ENCODE measurements at regions not wholly inside any gene's neighbourhood (a gene's known extent, or its start where the extent isn't known, plus 50 kb on each side); places are given as distances from the start of the nearest gene placed in this dataset.
"Not testable (repeated sequence)": the region's sequence is repeated elsewhere in the genome, so short reads cannot be mapped to it uniquely, and the experiment has no call there.

GRCh38 chr7:115289971-115290370 is 368.1 kb downstream of the MDFIC start:
- Histone ChIP-seq H3K4me3 (ENCODE audit: low read length in 2 of 2) (no peak overlapping the region), H3K9me3 (ENCODE audit: control insufficient read depth in 2 of 2, low read length in 2 of 2) (no peaks in the 10 kb centered on the region), H3K9ac (ENCODE audit: low read length in 2 of 2) (no peak overlapping the region), H3K36me3 (ENCODE audit: control insufficient read depth in 2 of 2, insufficient read depth in 2 of 2, low read length in 2 of 2) (no peaks in the 10 kb centered on the region), H3K27me3 (ENCODE audit: control insufficient read depth in 1 of 2, insufficient read depth in 2 of 2, low read length in 2 of 2) (no peaks in the 10 kb centered on the region), H3K4me1 (ENCODE audit: control insufficient read depth, insufficient read depth, low read length) (no peaks in the 10 kb centered on the region), H3K27ac (ENCODE audit: low read length) (no peak overlapping the region)

DNA sequence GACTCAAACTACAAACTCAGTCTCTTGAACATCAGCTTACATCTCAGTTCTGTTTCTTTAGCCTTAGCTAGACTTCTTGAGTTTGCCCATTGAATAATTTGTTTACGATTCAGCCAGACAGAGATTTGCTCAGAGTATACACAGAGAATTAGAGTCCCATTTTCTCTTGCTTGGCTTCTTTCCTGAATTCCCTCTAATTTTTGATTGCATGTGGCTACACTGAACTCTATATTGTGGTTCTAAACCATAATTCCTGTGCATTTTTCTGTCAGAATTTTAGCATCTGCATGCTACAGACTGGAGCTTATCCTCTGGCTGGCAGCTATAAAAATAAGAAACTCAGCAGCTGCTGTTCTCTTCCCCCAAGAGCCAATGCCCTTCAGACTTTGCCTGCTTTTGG is 354.9 kb downstream of the MDFIC start:
- Histone ChIP-seq H3K27me3 (ENCODE audit: control insufficient read depth in 1 of 2, insufficient read depth in 2 of 2, low read length in 2 of 2) (no peaks in the 10 kb centered on the region), H3K36me3 (ENCODE audit: control insufficient read depth in 2 of 2, insufficient read depth in 2 of 2, low read length in 2 of 2) (no peaks in the 10 kb centered on the region), H3K4me1 (ENCODE audit: control insufficient read depth, insufficient read depth, low read length) (no peaks in the 10 kb centered on the region), H3K9me3 (ENCODE audit: control insufficient read depth in 2 of 2, low read length in 2 of 2) (no peaks in the 10 kb centered on the region), H3K4me3 (ENCODE audit: low read length in 2 of 2) (no peak overlapping the region), H3K9ac (ENCODE audit: low read length in 2 of 2) (no peak overlapping the region), H3K27ac (ENCODE audit: low read length) (no peak overlapping the region)

DNA sequence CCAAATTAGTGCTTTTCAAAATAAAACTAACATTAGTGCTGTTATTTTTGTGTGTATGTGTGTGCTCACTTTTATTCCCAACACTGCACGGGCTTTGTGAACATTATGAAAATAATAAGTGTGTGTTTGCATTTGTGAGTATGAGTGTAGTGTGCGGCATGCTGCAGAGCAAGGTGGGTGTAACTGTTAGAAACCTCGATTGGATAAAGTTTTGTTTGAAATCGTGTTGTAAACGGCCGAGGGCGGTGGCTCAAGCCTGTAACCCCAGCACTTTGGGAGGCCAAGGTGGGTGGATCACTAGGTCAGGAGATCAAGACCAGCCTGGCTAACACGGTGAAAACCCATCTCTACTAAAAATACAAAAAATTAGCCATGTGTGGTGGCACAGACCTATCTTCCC is 352.0 kb downstream of the MDFIC start:
- H3K4me1 ChIP-seq (ENCODE audit: control insufficient read depth, insufficient read depth, low read length); H3K27me3 ChIP-seq (ENCODE audit: control insufficient read depth in 1 of 2, insufficient read depth in 2 of 2, low read length in 2 of 2); H3K4me3 ChIP-seq (ENCODE audit: low read length in 2 of 2); H3K36me3 ChIP-seq (ENCODE audit: control insufficient read depth in 2 of 2, insufficient read depth in 2 of 2, low read length in 2 of 2); H3K9me3 ChIP-seq (ENCODE audit: control insufficient read depth in 2 of 2, low read length in 2 of 2); H3K27ac ChIP-seq (ENCODE audit: low read length); H3K9ac ChIP-seq (ENCODE audit: low read length in 2 of 2): not testable (repeated sequence)

DNA sequence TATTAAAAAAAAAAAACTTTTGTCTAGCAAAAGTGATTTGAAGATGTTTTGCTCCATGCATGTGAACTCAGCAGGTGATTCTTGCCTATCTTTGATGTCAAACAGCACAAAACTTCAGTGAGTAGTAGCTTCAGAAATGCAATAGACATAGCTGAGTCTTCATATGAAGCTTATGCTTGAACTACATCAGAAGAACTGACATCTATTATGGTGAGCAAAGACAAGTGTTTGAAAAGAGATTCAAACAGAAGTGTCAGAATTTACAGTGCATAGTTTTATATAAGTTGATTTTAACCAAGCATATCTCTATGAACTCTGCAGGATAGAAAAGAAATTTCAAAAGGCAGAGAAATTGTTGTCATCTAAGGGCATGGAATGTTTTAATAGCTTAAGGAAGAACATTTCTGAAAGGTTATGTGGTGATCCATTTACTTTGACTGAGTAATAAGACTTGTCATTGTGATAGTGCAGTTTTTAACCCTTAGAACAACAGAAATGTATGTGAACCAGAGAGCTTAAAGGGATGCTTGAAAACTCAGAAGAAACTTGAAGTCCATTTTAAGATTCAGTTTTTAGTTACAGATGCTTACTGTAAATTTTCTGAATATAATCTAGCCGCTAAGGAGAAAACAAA is 351.4 kb downstream of the MDFIC start:
- Histone ChIP-seq H3K27ac (ENCODE audit: low read length) (no peak overlapping the region), H3K9me3 (ENCODE audit: control insufficient read depth in 2 of 2, low read length in 2 of 2) (no peaks in the 10 kb centered on the region), H3K4me1 (ENCODE audit: control insufficient read depth, insufficient read depth, low read length) (no peaks in the 10 kb centered on the region), H3K27me3 (ENCODE audit: control insufficient read depth in 1 of 2, insufficient read depth in 2 of 2, low read length in 2 of 2) (no peaks in the 10 kb centered on the region), H3K9ac (ENCODE audit: low read length in 2 of 2) (no peak overlapping the region), H3K4me3 (ENCODE audit: low read length in 2 of 2) (no peak overlapping the region), H3K36me3 (ENCODE audit: control insufficient read depth in 2 of 2, insufficient read depth in 2 of 2, low read length in 2 of 2) (no peaks in the 10 kb centered on the region)

DNA sequence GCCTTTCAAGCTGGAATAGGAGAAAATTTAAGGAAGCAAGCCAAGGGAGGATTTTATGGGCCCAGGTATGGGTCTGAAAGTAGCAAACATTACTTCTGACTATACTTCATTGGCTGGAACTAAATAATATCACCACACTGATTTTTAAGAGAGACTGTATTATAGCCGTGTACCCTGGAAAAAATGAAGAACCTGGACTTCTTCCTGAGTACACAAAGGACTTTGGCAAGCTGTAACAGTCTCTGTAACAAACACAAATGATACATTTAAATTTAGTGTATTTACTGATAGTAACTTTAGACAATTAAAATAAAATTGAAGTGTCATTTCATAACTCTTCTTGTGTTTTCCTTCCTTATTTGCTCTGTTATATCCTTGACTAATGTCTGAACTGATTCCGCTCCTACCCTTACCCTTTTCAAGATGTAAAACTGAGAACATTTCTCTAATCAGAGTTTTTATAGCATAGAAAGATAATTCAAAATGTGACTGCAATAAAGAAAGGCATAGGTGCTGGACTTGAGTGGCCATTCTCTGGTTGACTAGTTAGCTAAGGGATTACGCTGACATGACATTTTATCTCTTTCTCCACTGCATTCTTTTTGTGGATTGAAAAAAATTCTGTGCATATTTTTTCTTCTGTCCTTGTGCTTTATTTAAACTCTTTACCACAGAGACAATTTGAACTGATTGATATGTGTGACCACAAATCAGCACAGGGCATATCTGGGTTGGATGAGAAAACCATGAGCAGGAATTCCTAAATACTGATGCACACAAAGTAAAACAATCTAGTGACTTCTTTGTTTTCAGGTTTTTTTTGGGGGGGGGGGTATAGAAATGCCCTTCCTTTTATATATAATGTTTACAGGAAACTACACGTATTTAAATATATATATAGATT is 349.7 kb downstream of the MDFIC start:
- Histone ChIP-seq H3K36me3 (ENCODE audit: control insufficient read depth in 2 of 2, insufficient read depth in 2 of 2, low read length in 2 of 2) (no peaks in the 10 kb centered on the region), H3K4me3 (ENCODE audit: low read length in 2 of 2) (no peak overlapping the region)

GRCh38 chr7:115269486-115269885 is 347.6 kb downstream of the MDFIC start:
- H3K36me3 ChIP-seq (ENCODE audit: control insufficient read depth in 2 of 2, insufficient read depth in 2 of 2, low read length in 2 of 2): no peaks in the 10 kb centered on the region
- no peak overlapping the region for H3K9ac ChIP-seq (ENCODE audit: low read length in 2 of 2)
- H3K4me3 ChIP-seq (ENCODE audit: low read length in 2 of 2): no peak overlapping the region
- no peaks in the 10 kb centered on the region for H3K27me3 ChIP-seq (ENCODE audit: control insufficient read depth in 1 of 2, insufficient read depth in 2 of 2, low read length in 2 of 2)
- no peaks in the 10 kb centered on the region for H3K9me3 ChIP-seq (ENCODE audit: control insufficient read depth in 2 of 2, low read length in 2 of 2)
- H3K27ac ChIP-seq (ENCODE audit: low read length): no peak overlapping the region
- no peaks in the 10 kb centered on the region for H3K4me1 ChIP-seq (ENCODE audit: control insufficient read depth, insufficient read depth, low read length)

More for the DNA sequence above, 349.7 kb downstream of the MDFIC start:
- H3K27ac ChIP-seq (ENCODE audit: low read length): no peak overlapping the region
- H3K4me1 ChIP-seq (ENCODE audit: control insufficient read depth, insufficient read depth, low read length): no peaks in the 10 kb centered on the region
- no peak overlapping the region for H3K9ac ChIP-seq (ENCODE audit: low read length in 2 of 2)
- H3K9me3 ChIP-seq (ENCODE audit: control insufficient read depth in 2 of 2, low read length in 2 of 2): no peaks in the 10 kb centered on the region
- H3K27me3 ChIP-seq (ENCODE audit: control insufficient read depth in 1 of 2, insufficient read depth in 2 of 2, low read length in 2 of 2): no peaks in the 10 kb centered on the region

- no peak overlapping the region for H3K4me3 ChIP-seq (ENCODE audit: low read length in 2 of 2)
- no peaks in the 10 kb centered on the region for H3K4me1 ChIP-seq (ENCODE audit: control insufficient read depth, insufficient read depth, low read length)
- H3K27ac ChIP-seq (ENCODE audit: low read length): no peak overlapping the region
- H3K36me3 ChIP-seq (ENCODE audit: control insufficient read depth in 2 of 2, insufficient read depth in 2 of 2, low read length in 2 of 2): no peaks in the 10 kb centered on the region
- no peaks in the 10 kb centered on the region for H3K27me3 ChIP-seq (ENCODE audit: control insufficient read depth in 1 of 2, insufficient read depth in 2 of 2, low read length in 2 of 2)
- no peak overlapping the region for H3K9ac ChIP-seq (ENCODE audit: low read length in 2 of 2)
- H3K9me3 ChIP-seq (ENCODE audit: control insufficient read depth in 2 of 2, low read length in 2 of 2): no peaks in the 10 kb centered on the region
Measured at GRCh38 chr7:115267503-115267902, 345.6 kb downstream of the MDFIC start.

GRCh38 chr7:115260381-115260780 is 338.5 kb downstream of the MDFIC start:
- Histone ChIP-seq H3K4me1 (ENCODE audit: control insufficient read depth, insufficient read depth, low read length) (no peaks in the 10 kb centered on the region), H3K4me3 (ENCODE audit: low read length in 2 of 2) (no peak overlapping the region), H3K36me3 (ENCODE audit: control insufficient read depth in 2 of 2, insufficient read depth in 2 of 2, low read length in 2 of 2) (no peaks in the 10 kb centered on the region), H3K27me3 (ENCODE audit: control insufficient read depth in 1 of 2, insufficient read depth in 2 of 2, low read length in 2 of 2) (no peaks in the 10 kb centered on the region), H3K27ac (ENCODE audit: low read length) (no peak overlapping the region), H3K9ac (ENCODE audit: low read length in 2 of 2) (no peak overlapping the region), H3K9me3 (ENCODE audit: control insufficient read depth in 2 of 2, low read length in 2 of 2) (no peaks in the 10 kb centered on the region)

DNA sequence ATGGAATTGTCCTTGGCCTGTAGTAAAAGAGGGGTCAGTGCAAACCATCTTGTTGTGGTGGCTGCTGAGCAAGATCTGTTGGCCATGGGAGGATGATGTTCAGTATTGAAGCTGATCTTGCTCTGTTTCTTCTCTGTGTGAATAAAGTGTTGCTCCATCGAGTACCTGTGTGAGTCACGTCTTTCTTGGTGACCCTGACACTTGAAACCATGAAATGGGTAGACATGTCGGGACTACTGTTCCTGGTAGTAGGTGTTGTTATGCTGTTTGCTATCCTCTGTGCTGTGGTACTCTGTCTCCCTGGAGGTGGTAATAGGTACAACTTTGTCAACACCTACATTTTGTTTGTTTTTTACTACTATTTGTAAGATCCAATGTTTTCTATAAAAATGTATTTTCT is 330.6 kb downstream of the MDFIC start:
- H3K9me3 ChIP-seq (ENCODE audit: control insufficient read depth in 2 of 2, low read length in 2 of 2): no peaks in the 10 kb centered on the region
- no peaks in the 10 kb centered on the region for H3K27me3 ChIP-seq (ENCODE audit: control insufficient read depth in 1 of 2, insufficient read depth in 2 of 2, low read length in 2 of 2)
- H3K36me3 ChIP-seq (ENCODE audit: control insufficient read depth in 2 of 2, insufficient read depth in 2 of 2, low read length in 2 of 2): no peaks in the 10 kb centered on the region
- H3K27ac ChIP-seq (ENCODE audit: low read length): no peak overlapping the region
- no peak overlapping the region for H3K9ac ChIP-seq (ENCODE audit: low read length in 2 of 2)
- no peak overlapping the region for H3K4me3 ChIP-seq (ENCODE audit: low read length in 2 of 2)
- no peaks in the 10 kb centered on the region for H3K4me1 ChIP-seq (ENCODE audit: control insufficient read depth, insufficient read depth, low read length)

DNA sequence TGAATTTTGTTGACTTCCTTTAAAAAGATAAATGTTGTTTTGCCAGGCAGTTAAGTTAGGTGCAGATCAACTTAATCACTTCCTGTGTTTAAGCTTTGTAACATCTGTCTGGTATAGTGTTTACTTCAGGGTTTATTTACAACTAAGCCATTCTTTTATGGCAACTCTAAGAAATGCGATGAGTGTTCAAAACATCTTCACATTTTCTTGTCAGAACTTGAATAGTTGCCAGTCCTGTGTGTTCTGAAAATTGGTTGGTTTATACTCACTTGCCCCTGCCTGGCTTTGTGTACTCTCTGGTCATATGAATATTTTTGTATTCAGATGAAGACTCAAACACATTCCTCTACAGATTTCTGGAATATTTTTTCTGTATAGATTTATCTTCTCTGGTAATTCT is 327.2 kb downstream of the MDFIC start:
- Histone ChIP-seq H3K9ac (ENCODE audit: low read length in 2 of 2) (no peak overlapping the region), H3K9me3 (ENCODE audit: control insufficient read depth in 2 of 2, low read length in 2 of 2) (peaks cover 0 to 2% of the 10 kb centered on the region in 2 donors), H3K27me3 (ENCODE audit: control insufficient read depth in 1 of 2, insufficient read depth in 2 of 2, low read length in 2 of 2) (no peaks in the 10 kb centered on the region), H3K4me3 (ENCODE audit: low read length in 2 of 2) (no peak overlapping the region), H3K27ac (ENCODE audit: low read length) (no peak overlapping the region), H3K36me3 (ENCODE audit: control insufficient read depth in 2 of 2, insufficient read depth in 2 of 2, low read length in 2 of 2) (no peaks in the 10 kb centered on the region), H3K4me1 (ENCODE audit: control insufficient read depth, insufficient read depth, low read length) (no peaks in the 10 kb centered on the region)

GRCh38 chr7:115241151-115241550 is 319.3 kb downstream of the MDFIC start:
- no peak overlapping the region for H3K4me3 ChIP-seq (ENCODE audit: low read length in 2 of 2)
- H3K9ac ChIP-seq (ENCODE audit: low read length in 2 of 2): no peak overlapping the region
- H3K27me3 ChIP-seq (ENCODE audit: control insufficient read depth in 1 of 2, insufficient read depth in 2 of 2, low read length in 2 of 2): no peaks in the 10 kb centered on the region
- no peaks in the 10 kb centered on the region for H3K36me3 ChIP-seq (ENCODE audit: control insufficient read depth in 2 of 2, insufficient read depth in 2 of 2, low read length in 2 of 2)
- peaks cover 0 to 1% of the 10 kb centered on the region in 2 donors for H3K9me3 ChIP-seq (ENCODE audit: control insufficient read depth in 2 of 2, low read length in 2 of 2)
- H3K27ac ChIP-seq (ENCODE audit: low read length): no peak overlapping the region
- no peaks in the 10 kb centered on the region for H3K4me1 ChIP-seq (ENCODE audit: control insufficient read depth, insufficient read depth, low read length)
